ENCODE measurements at regions not wholly inside any gene's neighbourhood (a gene's known extent, or its start where the extent isn't known, plus 50 kb on each side); places are given as distances from the start of the nearest gene placed in this dataset.

GRCh38 chr5:130541617-130542221 lies 623.3 kb downstream of the HINT1 start (continued):
- no peak for TF ChIP-seq CTCF (conservative IDR thresholded peaks at IDR 0.05; ENCODE audit: low read depth in 2 of 2)
- no peak for TF ChIP-seq STAT1 (IDR thresholded peaks at IDR 0.05; ENCODE audit: unreplicated experiment)
- TF ChIP-seq ETS1 (IDR thresholded peaks at IDR 0.05) = no peak
- TF ChIP-seq REST (IDR thresholded peaks at IDR 0.05; ENCODE audit: unreplicated experiment) = no peak

GRCh38 chr5:130536691-130537090 lies 628.4 kb downstream of the HINT1 start:
- H3K4me3 ChIP-seq = no peak overlapping the region
- Mint-ChIP-seq H3K27ac (no peak overlapping the region), H3K4me3 (no peak overlapping the region), H3K4me1 (no peaks in the 10 kb centered on the region), H3K27me3 (ENCODE audit: insufficient read depth, low read depth, poor library complexity) (no peaks in the 10 kb centered on the region), H3K9me3 (no peaks in the 10 kb centered on the region), H3K36me3 (ENCODE audit: low read depth) (no peaks in the 10 kb centered on the region)
- DNase-seq (ENCODE audit: low spot score) = no peak
- no peak overlapping the region for H2AFZ ChIP-seq
- H3K27ac ChIP-seq (ENCODE audit: low read depth) = no peak overlapping the region
- no peak overlapping the region for H3K4me2 ChIP-seq
- no peaks in the 10 kb centered on the region for H3K27me3 ChIP-seq (ENCODE audit: insufficient read depth)
- no peak for ATAC-seq
- no peaks in the 10 kb centered on the region for H4K20me1 ChIP-seq (replicated peaks; ENCODE audit: insufficient read depth)
- no peaks in the 10 kb centered on the region for H3K9me2 ChIP-seq (ENCODE audit: insufficient read depth)
- H3K4me1 ChIP-seq (ENCODE audit: insufficient read depth) = no peaks in the 10 kb centered on the region
- no peaks in the 10 kb centered on the region for H3K79me2 ChIP-seq (replicated peaks; ENCODE audit: insufficient read depth)
- no peaks in the 10 kb centered on the region for H3F3A ChIP-seq (replicated peaks; ENCODE audit: low read depth)
- TF ChIP-seq NANOG (IDR thresholded peaks at IDR 0.05; ENCODE audit: borderline replicate concordance) = no peak
- TF ChIP-seq CTCF (conservative IDR thresholded peaks at IDR 0.05; ENCODE audit: low read depth in 2 of 2) = no peak
- TF ChIP-seq CREB1 (CRISPR knock-in tag; IDR thresholded peaks at IDR 0.05; ENCODE audit: low read depth) = no peak
- no peak for TF ChIP-seq ETS1 (IDR thresholded peaks at IDR 0.05)
- no peak for TF ChIP-seq ZNF114 (CRISPR knock-in tag; IDR thresholded peaks at IDR 0.05)
- no peaks in the 10 kb centered on the region for H3K36me3 ChIP-seq (ENCODE audit: insufficient read depth)

Data from GM23338 (cell line).